Islet precursor cell (in vitro differentiated cells): ENCODE measurements at regions not wholly inside any gene's neighbourhood (a gene's known extent, or its start where the extent isn't known, plus 50 kb on each side); places are given as distances from the start of the nearest gene placed in this dataset.
"Not testable (repeated sequence)": the region's sequence is repeated elsewhere in the genome, so short reads cannot be mapped to it uniquely, and the experiment has no call there.

ENCODE experiments used
- DNase-seq: peaks from one replicate; pipeline ENCODE4 v3.0.0-alpha.2; 2018

DNA sequence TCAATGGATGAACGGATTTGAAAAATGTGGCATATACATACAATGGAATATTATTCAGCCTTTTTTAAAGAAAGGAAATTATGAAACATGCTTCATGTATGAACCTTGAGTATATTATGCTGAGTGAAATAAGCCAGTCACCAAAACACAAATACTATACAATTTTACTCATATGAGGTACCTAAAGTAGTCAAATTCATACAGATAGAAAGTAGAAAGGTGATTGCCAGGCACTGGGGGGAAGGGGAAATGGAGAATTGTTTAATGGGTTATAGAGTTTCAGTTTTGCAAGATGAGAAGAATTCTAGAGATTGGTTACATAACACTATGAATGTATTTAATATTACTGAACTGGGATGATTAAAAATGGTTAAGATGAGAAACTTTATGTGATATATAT is 171.4 kb downstream of the TMTC3 start:
- DNase-seq: no peak

GRCh38 chr12:88314706-88315105 is 172.6 kb downstream of the TMTC3 start:
- no peak for DNase-seq

DNA sequence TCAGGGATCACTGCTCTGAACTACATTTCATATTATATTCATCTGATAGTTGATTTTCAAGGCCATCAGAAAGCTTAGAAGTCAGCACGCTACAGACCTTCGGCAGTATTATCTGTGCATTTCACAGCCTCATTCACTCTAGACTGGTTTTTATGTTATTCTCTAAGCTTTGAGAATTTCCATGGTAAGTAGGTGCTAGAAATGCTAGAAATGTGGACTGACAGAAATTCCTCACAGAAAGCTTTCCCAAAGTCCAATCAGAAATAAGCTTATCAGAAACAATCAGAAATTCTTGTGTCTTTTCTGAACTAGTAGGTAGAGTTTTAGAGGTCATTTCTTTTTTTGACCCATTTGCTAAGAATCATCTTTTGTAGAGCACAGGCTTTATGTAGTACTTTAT is 176.6 kb downstream of the TMTC3 start:
- no peak for DNase-seq

DNA sequence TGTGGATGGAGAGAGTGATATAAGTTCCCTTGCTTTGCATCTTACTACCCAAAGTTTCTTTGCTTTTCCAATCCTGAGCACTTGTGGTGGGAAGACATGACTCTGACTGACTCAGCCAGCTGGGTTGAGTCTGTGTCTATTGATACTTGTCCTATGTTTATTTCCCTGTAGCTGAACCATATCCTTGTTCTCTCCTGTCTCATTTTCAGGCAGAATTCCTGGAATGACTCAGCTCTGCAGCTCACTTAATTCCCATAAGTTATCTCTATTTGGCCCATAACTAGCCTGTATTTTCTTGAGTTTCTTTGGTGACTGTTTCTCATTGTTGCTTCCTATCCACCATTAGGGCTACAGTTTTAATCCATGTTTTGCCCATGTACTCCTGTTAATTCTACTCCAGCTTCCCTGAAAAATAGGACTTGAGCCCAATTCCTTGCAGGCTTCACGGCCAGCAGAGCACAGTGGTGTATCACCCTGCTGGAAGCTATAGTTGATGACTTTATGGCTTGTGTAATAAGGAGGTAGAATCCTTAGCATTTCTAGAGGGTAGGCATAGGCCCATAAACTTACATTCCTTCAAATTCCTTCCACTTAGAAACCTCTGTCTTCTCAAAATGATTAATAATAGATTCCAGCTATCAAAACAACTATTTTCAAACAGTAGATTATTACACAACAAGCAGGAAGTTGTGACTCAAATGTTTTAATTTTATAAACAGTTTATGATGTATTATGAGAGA is 183.1 kb downstream of the TMTC3 start:
- DNase-seq: no peak

DNA sequence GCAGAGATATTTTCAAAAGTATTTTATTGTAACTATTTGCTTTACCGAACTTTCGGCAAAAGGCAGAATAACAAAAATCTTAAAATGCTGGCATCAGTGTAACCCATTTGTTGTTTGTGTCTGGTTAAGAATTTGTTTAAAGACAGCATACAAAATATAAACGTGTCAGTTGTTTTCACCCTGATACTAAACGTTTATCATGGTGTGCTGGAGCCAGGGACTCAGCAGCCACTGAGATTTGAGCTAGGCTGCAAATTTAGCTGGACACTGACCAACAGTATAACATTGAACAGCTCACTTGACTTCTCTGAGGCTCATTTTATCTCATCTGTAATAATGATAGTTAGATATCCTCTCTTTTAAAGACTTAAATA is 183.7 kb downstream of the TMTC3 start:
- no peak for DNase-seq

DNA sequence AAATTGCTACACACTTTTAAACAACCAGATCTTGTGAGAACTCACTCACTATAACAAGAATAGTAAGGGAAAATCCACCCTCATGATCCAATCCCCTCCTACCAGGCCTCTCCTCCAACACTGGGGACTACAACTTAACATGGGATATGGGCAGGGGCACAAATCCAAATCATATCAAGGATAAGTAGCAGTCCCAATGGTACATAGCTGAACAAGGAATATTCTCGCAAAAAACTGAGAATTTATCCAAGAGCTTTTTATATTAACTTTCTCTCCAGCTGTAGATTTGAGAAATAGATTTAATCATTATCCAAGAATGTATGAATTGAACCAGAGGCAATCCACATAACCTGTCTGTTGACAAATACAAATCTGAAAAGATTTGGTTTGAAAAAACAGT is 185.2 kb downstream of the TMTC3 start:
- DNase-seq: no peak

DNA sequence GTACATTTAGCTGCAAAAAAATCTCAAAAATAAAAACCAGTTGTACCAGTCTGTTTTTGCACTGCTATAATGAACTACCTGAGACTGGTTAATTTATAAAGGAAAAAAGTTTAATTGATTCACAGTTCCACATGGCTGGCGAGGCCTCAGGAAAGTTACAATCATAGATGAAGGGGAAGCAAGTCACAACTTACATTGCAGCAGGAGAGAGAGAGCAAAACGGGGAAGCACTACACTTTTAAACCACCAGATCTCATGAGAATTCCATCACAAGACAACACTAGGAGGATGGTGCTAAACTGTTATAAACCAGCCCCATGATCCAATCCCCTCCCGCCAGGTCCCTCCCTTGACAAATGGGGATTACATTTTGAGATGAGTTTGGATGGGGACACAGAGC is 186.0 kb downstream of the TMTC3 start:
- DNase-seq: no peak

DNA sequence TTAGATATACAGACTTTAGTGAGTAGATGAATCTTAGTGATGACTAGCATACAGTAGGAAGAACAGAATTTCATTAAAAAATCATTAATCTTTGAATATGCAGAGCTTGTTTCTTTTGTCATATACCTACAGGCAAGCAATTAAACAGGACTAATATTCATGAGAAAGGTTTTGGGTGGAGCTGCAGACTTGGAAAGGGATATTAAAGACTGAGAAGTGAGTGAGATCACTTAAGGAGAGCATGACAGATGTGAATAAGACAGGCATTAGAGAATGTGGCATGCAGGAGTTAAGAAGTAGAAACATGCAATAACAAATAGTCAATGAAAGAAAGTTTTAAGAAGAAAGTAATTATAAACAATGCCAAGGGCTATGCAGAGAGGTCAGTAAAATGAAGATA is 187.7 kb downstream of the TMTC3 start:
- no peak for DNase-seq

DNA sequence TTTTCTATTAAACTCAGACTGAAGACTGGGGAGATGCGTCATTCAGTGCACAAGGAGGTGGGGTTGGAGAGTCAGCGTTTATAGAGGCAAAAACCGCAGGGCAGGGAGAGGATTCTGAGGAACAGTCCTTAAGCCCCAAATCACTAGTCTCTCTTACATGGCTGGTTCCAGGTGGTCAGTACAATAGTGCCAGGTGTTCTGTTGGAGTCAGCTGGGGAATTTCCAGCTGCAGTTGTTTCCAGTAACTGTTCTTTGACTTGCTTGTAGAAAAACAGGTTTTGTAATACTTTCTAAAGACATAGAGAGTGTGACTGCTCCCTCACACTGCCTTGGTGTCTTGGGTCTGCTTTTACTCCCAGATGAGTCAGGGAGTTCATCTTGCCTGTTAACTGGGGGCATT is 192.2 kb downstream of the TMTC3 start:
- peak; percentile 87 for DNase-seq

GRCh38 chr12:88336076-88336739 is 194.1 kb downstream of the TMTC3 start:
- no peak for DNase-seq

DNA sequence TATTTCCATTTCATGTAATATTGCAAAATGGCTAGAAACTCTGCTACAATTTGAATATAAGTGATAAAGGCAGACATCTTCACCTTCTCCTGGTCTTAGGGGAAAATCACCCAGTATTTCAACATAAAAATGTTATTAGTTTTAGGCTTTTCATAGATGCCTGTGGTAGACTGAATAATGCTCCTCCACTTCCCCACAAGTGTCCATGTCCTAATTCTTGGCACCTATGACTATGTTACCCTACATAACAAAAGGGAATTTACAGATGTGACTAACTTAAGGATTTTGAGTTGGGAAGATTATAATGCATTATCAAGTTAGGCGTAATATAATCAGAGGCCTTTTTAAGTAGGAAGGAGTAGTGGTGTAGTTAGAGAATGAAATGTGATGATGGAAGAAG is 196.4 kb downstream of the TMTC3 start:
- no peak for DNase-seq

GRCh38 chr12:88339254-88339949 is 197.3 kb downstream of the TMTC3 start:
- DNase-seq: no peak

DNA sequence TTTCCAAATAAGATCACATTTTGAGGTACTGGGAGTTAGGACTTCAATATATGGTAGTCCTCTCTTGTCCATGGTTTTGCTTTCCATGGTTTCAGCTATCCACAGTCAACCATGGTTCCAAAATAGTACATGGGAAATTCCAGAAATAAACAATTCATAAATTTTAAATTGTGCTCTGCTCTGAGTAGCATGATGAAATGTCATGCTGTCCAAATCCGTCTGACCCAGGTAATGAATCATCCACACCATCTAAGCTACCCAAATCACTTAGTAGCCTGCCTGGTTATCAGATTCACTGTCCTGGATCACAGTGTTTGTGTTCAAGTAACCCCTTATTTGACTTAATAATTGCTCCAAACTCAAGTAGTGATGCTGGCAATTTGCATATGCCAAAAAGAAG is 197.9 kb downstream of the TMTC3 start:
- no peak for DNase-seq

DNA sequence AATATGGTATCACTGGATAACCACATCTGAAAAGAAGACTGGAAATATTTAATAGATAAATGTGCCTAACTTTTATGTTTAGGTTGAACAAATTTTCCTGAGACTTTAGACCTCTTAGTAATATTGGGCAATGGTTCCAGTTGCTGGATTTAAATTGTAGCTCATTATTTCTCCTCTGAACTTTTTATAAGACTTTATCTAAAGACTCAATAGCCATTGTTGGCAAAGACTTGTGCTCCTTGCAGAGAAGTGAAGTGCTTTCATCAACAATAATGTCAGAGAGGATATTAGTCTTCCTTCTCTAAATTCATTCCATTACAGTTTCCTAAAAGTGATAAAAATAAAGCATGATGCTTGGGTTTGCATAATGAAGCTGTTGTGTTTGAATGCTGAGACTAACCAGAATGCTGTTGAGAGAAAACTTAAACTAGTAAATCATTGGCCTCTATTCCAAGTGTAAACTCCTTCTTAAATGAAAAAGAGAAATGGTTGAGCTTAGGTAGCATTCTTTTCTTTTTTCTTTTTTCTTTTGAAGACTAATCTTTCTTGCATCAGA is 200.2 kb downstream of the TMTC3 start:
- DNase-seq: no peak

- no peak for DNase-seq
Measured at GRCh38 chr12:88351146-88351545, 209.0 kb downstream of the TMTC3 start.

DNA sequence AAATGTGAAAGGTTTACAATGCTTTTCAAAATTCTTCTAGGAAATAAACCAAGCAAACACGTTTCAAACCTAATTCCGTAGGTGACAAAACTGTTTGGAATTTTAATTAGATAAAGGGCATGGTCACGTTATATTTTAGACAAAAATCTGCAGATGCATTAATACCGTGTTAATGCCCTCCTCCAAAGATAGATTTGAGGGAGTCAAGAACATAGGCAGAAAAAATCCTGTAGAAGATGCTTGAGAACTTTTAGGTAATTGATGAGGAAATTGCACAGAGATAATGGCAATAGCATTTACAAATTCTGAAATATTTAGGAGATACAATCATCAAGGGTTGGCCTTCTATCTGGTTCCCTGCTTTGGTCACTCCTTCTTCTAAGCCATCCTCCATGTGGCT is 212.6 kb downstream of the TMTC3 start:
- DNase-seq: no peak

DNA sequence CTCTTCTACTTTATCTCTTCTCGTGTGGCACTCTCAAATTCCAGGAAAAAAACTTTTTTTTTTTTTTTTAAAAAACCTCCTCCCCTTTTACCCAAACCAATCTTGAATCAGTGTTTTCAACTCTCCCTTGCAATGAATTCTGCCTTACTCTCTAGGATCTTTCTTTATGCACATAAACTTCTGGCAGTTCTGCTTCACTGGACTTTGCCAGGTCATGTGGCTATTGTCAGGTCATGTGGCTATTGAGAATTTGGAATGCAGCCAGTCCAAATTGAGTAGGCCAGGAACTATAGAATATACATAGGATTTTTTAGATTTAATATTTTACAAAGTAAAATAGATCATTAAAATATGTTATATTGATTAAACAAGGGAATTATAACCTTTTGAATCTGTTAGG is 218.2 kb downstream of the TMTC3 start:
- DNase-seq: no peak

DNA sequence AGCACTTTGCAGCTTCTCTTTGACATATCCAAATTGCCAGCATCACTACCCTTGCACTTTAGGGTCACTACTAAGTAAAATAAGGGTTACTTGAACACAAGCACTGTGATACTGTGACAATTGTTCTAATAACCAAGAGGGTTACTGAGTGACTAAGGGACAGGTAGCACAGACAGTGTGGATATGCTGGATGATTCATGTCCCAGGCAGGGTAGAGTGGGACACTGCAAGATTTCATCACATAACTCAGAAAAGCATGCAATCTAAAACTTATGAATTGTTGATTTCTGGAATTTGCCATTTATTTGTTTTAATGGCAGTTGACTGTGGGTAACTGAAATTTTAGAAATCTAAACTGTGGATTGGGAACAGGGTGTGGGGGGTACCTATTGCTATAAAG is 218.8 kb downstream of the KITLG start:
- no peak for DNase-seq

DNA sequence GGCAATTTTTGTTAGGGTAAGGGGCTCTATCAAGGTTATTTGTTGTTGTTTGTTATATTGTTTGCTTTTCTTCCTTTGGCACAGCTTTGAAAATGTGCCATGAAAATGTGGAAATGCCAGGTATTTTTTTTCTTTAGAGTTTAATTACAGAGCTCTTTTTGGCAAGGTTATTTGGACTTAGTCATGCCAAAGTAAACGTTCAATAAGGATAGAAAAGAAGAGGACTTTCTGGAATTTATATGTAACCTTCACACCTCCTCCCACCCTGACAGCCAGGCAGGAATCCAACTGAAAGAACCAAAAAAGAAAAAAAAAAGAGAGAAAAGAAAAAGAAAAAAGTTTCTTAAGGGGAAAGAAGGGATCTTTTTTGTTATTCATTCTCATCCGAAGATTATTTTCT is 217.8 kb downstream of the KITLG start:
- no peak for DNase-seq

- no peak for DNase-seq
Measured at GRCh38 chr12:88365403-88365802, 214.9 kb downstream of the KITLG start.

DNA sequence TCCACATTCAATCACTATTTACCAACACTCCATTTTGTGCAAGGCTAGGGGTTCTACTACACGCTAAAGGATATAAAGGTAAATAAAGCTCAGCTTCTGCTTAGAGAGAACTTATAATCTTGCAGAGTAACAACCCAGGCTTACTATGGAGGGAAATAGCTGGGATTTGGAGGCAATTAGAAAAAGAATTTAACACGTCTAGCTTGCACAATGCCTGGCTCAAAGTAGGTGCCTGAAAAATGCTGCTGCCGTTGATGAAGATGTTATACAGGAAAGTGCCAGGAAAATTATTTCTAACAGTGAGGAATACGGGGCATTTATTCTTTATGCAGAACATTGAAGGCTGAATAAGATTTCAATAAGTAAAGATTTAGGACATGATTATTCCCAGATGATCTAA is 214.2 kb downstream of the KITLG start:
- no peak for DNase-seq

- no peak for DNase-seq
Measured at GRCh38 chr12:88367231-88367630, 213.0 kb downstream of the KITLG start.

DNA sequence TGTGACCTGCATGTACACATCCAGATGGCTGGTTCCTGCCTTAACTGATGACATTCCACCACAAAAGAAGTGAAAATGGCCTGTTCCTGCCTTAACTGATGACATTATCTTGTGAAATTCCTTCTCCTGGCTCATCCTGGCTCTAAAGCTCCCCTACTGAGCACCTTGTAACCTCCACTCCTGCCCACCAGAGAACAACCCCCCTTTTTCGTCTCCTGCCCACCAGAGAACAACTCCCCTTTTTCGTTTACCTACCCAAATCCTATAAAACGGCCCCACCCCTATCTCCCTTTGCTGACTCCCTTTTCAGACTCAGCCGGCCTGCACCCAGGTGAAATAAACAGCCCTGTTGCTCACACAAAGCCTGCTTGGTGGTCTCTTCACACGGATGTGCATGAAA is 212.2 kb downstream of the KITLG start:
- not testable (repeated sequence) for DNase-seq
